ENCODE measurements at regions not wholly inside any gene's neighbourhood (a gene's known extent, or its start where the extent isn't known, plus 50 kb on each side); places are given as distances from the start of the nearest gene placed in this dataset.

GRCh38 chr3:189027626-189028155 is 144.1 kb upstream of the TPRG1 start:
- no peak for FAIRE-seq

More at GRCh38 chr3:189027626-189028155, 144.1 kb upstream of the TPRG1 start:
- H2BK12ac ChIP-seq (ENCODE audit: low read depth, low read length): no peak overlapping the region
- no peak overlapping the region for H3K27ac ChIP-seq (ENCODE audit: low read depth, low read length)
- no peak overlapping the region for H4K8ac ChIP-seq (ENCODE audit: extremely low read depth, insufficient read depth, low read length)
- no peak overlapping the region for H3K4me3 ChIP-seq (ENCODE audit: extremely low read depth in 1 of 4, insufficient read depth in 2 of 4, low read depth in 3 of 4, low read length in 4 of 4)
- POLR2A ChIA-PET (ENCODE audit: partially characterized antibody): no interaction called here
- H3K36me3 ChIP-seq (ENCODE audit: control insufficient read depth in 2 of 4, insufficient read depth in 4 of 4, low read length in 3 of 4): no peaks in the 10 kb centered on the region; a peak in 1 of 8 replicates
- no peak overlapping the region for H2BK15ac ChIP-seq (ENCODE audit: low read length)
- no peak overlapping the region for H4K5ac ChIP-seq (ENCODE audit: insufficient read length, low read depth, low read length)
- no peak overlapping the region for H3K9ac ChIP-seq (replicated peaks in 1 of 4; ENCODE audit: extremely low read depth in 1 of 4, low read depth in 3 of 4, low read length in 3 of 4)
- no peaks in the 10 kb centered on the region for H3K4me1 ChIP-seq (replicated peaks in 1 of 4; ENCODE audit: control insufficient read depth in 3 of 4, insufficient read depth in 4 of 4, low read length in 3 of 4)
- H2AFZ ChIP-seq (ENCODE audit: low read length): no peak overlapping the region
- H2BK120ac ChIP-seq (replicated peaks; ENCODE audit: low read depth, low read length): no peak overlapping the region
- no peak overlapping the region for H3K14ac ChIP-seq (ENCODE audit: insufficient read length)
- H3K27me3 ChIP-seq (replicated peaks in 1 of 4; ENCODE audit: control insufficient read depth in 3 of 4, extremely low read depth in 1 of 4, insufficient read depth in 3 of 4, low read length in 3 of 4): no peaks in the 10 kb centered on the region
- H3K18ac ChIP-seq (ENCODE audit: extremely low read depth, low read length): no peak overlapping the region
- H2BK5ac ChIP-seq (ENCODE audit: low read depth, low read length): no peak overlapping the region
- H3K9me3 ChIP-seq (ENCODE audit: insufficient read depth in 2 of 2, low read depth in 1 of 2, low read length in 1 of 2): no peaks in the 10 kb centered on the region
- CTCF ChIA-PET (ENCODE audit: partially characterized antibody): no interaction called here
- no peak overlapping the region for H4K91ac ChIP-seq (replicated peaks; ENCODE audit: insufficient read length, low read length)
- 94% methylated on average over 4 of the region's 4 CpGs; no CpG with 5 or more reads in 1 of the 2 experiments for WGBS, 2 experiments (ENCODE audit: extremely low coverage in 1 of 2, insufficient coverage in 1 of 2, insufficient read length in 1 of 2, insufficient replicate concordance in 2 of 2, low coverage in 1 of 2, low lambda C conversion rate in 2 of 2, missing lambda C conversion rate in 1 of 2)
- H3K4me2 ChIP-seq (ENCODE audit: insufficient read depth in 1 of 2, low read depth in 2 of 2, low read length in 2 of 2): no peak overlapping the region
- H3K79me2 ChIP-seq (ENCODE audit: control insufficient read depth in 1 of 2, insufficient read depth in 2 of 2, low read length in 2 of 2): no peaks in the 10 kb centered on the region
- no peaks in the 10 kb centered on the region for H4K20me1 ChIP-seq (replicated peaks in 1 of 2; ENCODE audit: control insufficient read depth in 1 of 2, insufficient read depth in 2 of 2, low read length in 2 of 2)
- no peak overlapping the region for H2AK5ac ChIP-seq (ENCODE audit: low read depth, low read length)
- no peak for TF ChIP-seq RXRA (IDR thresholded peaks at IDR 0.05; ENCODE audit: insufficient read depth, low read depth, low read length)
- no peak for TF ChIP-seq SIRT6 (IDR thresholded peaks at IDR 0.05; ENCODE audit: low read length)
- TF ChIP-seq CREB1 (IDR thresholded peaks at IDR 0.05): no peak
- no peak for TF ChIP-seq CEBPB (IDR thresholded peaks at IDR 0.05; ENCODE audit: low read depth, low read length)
- no peak for TF ChIP-seq ATF3 (IDR thresholded peaks at IDR 0.05; ENCODE audit: insufficient read depth, low read depth, low read length)
- TF ChIP-seq SRF (IDR thresholded peaks at IDR 0.05; ENCODE audit: low read depth, low read length): no peak
- TF ChIP-seq CHD1 (IDR thresholded peaks at IDR 0.05; ENCODE audit: low read depth, low read length): no peak
- TF ChIP-seq KDM5A (IDR thresholded peaks at IDR 0.05; ENCODE audit: low read length): no peak
- TF ChIP-seq HDAC6 (IDR thresholded peaks at IDR 0.05; ENCODE audit: low read depth, low read length): no peak
- TF ChIP-seq FOSL1 (IDR thresholded peaks at IDR 0.05; ENCODE audit: insufficient read depth, low read depth, low read length): no peak
- TF ChIP-seq SP1 (IDR thresholded peaks at IDR 0.05; ENCODE audit: low read depth, low read length): no peak
- no peak for TF ChIP-seq TCF12 (IDR thresholded peaks at IDR 0.05; ENCODE audit: low read depth, low read length)
- TF ChIP-seq POLR2A (IDR thresholded peaks at IDR 0.05; ENCODE audit: control extremely low read depth in 1 of 2, low read depth in 2 of 2, low read length in 2 of 2): no peak
- TF ChIP-seq POU5F1 (IDR thresholded peaks at IDR 0.05; ENCODE audit: low read depth, low read length): no peak
- no peak for TF ChIP-seq RBBP5 (IDR thresholded peaks at IDR 0.05; ENCODE audit: borderline replicate concordance, low read depth, low read length)
- TF ChIP-seq SIX5 (IDR thresholded peaks at IDR 0.05; ENCODE audit: low read depth, low read length): no peak
- no peak overlapping the region for H3K23ac ChIP-seq (ENCODE audit: insufficient read length)
- DNase-seq (ENCODE audit: low read depth in 1 of 2, low spot score in 2 of 2): no peak
- H3K23me2 ChIP-seq (ENCODE audit: low read depth, low read length): no peaks in the 10 kb centered on the region
- no peaks in the 10 kb centered on the region; the same call in 1 of the 2 replicates for H3K79me1 ChIP-seq (ENCODE audit: low read depth, low read length)
- no peak overlapping the region for H3K56ac ChIP-seq (replicated peaks; ENCODE audit: insufficient read length, low read depth, low read length)
- H3K4ac ChIP-seq (replicated peaks; ENCODE audit: insufficient read length, low read depth, low read length): no peak overlapping the region
- no peak overlapping the region for H2BK20ac ChIP-seq (ENCODE audit: low read length)
